ENCODE measurements at regions not wholly inside any gene's neighbourhood (a gene's known extent, or its start where the extent isn't known, plus 50 kb on each side); places are given as distances from the start of the nearest gene placed in this dataset.

DNA sequence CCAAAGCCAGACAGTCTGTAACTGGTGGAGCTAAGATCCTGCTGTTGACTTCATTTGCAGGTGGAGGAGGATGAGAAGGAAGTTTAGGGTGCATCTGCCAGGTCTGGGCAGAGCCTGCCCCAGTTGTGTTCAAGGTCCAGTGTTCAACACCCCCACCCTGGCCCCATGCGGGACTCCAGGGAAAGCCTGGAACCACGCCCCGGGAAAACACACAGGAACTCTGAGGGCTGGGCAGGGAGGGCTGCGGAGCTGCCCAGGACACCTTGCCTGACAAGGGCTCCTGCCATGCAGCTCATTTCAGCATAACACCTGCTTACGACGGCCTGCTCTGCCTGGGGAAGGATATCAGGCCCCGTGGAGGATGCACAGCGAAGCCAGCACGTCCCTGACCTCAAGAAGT, 286.3 kb downstream of the XXYLT1 start:
- WGBS, 2 donors, result 67 to 75% methylated on average over 9 of the region's 9 CpGs
- ATAC-seq (peak in 1 of 4 donors; percentile 18), FAIRE-seq (no peak), DNase-seq (no peak)
- no peaks in the 10 kb centered on the region for H3K36me3 ChIP-seq
- peak overlapping the region in 1 of 4 donors; percentile 26 for H3K4me3 ChIP-seq
- H3K9me3 ChIP-seq, result no peaks in the 10 kb centered on the region
- no peaks in the 10 kb centered on the region for H3K27me3 ChIP-seq
- intact Hi-C loops (cut with DNase I), result no loop called here
- TF ChIP-seq, protein P1, sequence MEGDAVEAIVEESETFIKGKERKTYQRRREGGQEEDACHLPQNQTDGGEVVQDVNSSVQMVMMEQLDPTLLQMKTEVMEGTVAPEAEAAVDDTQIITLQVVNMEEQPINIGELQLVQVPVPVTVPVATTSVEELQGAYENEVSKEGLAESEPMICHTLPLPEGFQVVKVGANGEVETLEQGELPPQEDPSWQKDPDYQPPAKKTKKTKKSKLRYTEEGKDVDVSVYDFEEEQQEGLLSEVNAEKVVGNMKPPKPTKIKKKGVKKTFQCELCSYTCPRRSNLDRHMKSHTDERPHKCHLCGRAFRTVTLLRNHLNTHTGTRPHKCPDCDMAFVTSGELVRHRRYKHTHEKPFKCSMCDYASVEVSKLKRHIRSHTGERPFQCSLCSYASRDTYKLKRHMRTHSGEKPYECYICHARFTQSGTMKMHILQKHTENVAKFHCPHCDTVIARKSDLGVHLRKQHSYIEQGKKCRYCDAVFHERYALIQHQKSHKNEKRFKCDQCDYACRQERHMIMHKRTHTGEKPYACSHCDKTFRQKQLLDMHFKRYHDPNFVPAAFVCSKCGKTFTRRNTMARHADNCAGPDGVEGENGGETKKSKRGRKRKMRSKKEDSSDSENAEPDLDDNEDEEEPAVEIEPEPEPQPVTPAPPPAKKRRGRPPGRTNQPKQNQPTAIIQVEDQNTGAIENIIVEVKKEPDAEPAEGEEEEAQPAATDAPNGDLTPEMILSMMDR (IDR thresholded peaks at IDR 0.05), result no peak
- no peaks in the 10 kb centered on the region for H3K4me1 ChIP-seq
- no peak overlapping the region for H3K27ac ChIP-seq

GRCh38 chr3:194985031-194985578, 285.9 kb downstream of the XXYLT1 start:
- intact Hi-C loops (cut with DNase I), result no loop called here
- H3K27me3 ChIP-seq, result no peaks in the 10 kb centered on the region
- DNase-seq (peak; percentile 35 to 85 (median 48)), ATAC-seq (peak; percentile 67 to 91 (median 88)), FAIRE-seq (no peak)
- no peaks in the 10 kb centered on the region for H3K9me3 ChIP-seq
- H3K4me3 ChIP-seq, result peak overlapping the region in 1 of 4 donors; percentile 26
- H3K4me1 ChIP-seq, result no peaks in the 10 kb centered on the region
- H3K36me3 ChIP-seq, result no peaks in the 10 kb centered on the region
- H3K27ac ChIP-seq, result no peak overlapping the region
- 42 to 51% methylated on average over 33 of the region's 33 CpGs for WGBS, 2 donors
- TF ChIP-seq, protein P1 (IDR thresholded peaks at IDR 0.05), result no peak

DNA sequence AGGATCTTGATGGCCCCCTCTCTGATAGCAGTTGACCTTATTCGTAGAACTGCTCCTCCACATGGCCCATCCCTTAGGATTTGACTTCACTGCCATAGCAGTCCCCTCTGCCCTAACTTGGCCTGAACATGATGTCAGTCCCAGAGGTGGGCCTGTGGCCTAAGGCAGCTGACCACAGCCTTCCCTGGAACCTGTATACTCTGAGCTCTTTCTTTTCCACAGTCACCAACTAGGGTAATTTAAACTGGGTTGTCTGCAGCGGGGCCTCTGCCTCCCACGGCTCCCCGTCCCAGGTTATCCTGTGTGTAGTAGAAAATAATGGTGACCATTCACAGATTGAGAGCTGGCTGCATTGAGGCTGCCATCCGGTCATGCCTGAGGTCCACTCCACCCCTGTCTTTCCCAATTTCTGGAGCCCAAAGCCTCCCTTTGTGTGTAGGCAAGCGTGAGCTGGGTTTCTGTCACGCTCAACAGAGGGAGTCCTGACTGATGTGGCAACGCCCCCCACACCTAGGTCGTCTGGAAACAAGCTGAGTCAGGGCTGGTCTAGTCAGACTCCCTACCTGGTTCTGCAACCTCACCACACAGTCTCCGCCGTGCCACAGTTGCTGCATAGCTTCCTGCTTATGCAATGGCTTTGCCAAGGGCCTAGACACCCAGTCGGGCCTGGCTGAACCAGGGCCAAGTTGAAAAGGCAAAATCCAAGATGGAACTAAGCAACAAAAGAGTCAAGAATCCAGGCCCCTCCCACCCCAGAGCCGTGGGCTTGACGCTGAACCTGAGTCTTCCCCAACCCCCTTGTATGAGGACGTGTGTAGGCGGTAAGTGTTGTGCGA, 284.5 kb downstream of the XXYLT1 start:
- no peaks in the 10 kb centered on the region for H3K4me1 ChIP-seq
- H3K27ac ChIP-seq, result no peak overlapping the region
- H3K4me3 ChIP-seq, result no peak overlapping the region
- no peaks in the 10 kb centered on the region for H3K9me3 ChIP-seq
- no peak for FAIRE-seq
- WGBS, 2 donors, result 75 to 86% methylated on average over 17 of the region's 17 CpGs
- intact Hi-C loops (cut with DNase I), result no loop called here
- H3K27me3 ChIP-seq, result no peaks in the 10 kb centered on the region
- H3K36me3 ChIP-seq, result no peaks in the 10 kb centered on the region
- DNase-seq, result no peak
- ATAC-seq, result peak in 1 of 4 donors; percentile 20
- TF ChIP-seq, protein P1 (IDR thresholded peaks at IDR 0.05), result no peak

GRCh38 chr3:194987571-194988494, 283.1 kb downstream of the XXYLT1 start:
- Histone ChIP-seq H3K27me3 (no peaks in the 10 kb centered on the region), H3K36me3 (no peaks in the 10 kb centered on the region), H3K9me3 (no peaks in the 10 kb centered on the region), H3K27ac (no peak overlapping the region), H3K4me3 (no peak overlapping the region), H3K4me1 (no peaks in the 10 kb centered on the region)
- no peak for DNase-seq
- intact Hi-C loops (cut with DNase I), result no loop called here
- ATAC-seq, result no peak
- WGBS, 2 donors, result 80 to 81% methylated on average over 20 to 21 of the region's 21 CpGs
- TF ChIP-seq, protein P1 (IDR thresholded peaks at IDR 0.05), result no peak
- FAIRE-seq, result no peak
